C1 segment of cervical spinal cord (tissue), 14 donors: ENCODE measurements at regions not wholly inside any gene's neighbourhood (a gene's known extent, or its start where the extent isn't known, plus 50 kb on each side); places are given as distances from the start of the nearest gene placed in this dataset.

Source experiments
- DNase-seq, 14 donors: peaks; one replicate each; lab custom pipeline; 2025; lab: John Stamatoyannopoulos, UW

DNA sequence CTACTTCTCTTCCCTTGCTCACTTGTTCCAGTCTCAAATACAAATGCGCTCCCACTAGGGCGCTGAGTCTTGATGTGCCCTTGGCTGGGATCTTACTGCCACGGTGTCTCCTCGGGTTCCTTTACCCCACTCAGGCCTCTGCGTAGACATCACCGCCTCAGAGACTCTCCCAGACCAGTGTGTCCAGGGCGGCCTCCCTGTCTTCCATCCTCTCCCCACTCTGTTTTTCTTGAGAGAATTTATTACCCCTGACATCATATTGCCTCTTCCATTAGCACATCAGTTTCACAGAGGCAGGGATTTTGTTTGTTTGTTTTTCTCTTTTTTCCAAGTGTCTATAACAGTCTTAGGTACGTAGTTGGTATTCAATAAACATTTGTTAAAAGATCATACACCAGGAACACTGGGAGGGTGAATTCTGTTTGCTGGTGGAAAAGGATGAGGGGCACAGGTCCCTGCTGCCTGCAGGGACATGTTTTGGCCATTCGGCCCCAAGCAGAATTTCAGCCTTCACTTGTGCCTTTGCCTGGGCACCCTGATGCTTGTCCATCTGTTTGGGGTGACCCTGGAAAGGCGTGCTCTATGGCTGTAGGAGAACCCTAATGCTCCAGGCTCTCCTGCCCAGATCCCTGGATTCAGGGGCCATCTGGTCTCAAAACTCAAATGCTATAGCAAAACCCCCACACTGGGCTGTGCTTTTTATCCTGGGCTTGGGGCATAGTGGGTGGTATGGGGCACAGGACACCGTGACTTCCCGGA is 55.0 kb downstream of the RPL37A start:
- DNase-seq, result peak in 1 of 14 donors; percentile 71

DNA sequence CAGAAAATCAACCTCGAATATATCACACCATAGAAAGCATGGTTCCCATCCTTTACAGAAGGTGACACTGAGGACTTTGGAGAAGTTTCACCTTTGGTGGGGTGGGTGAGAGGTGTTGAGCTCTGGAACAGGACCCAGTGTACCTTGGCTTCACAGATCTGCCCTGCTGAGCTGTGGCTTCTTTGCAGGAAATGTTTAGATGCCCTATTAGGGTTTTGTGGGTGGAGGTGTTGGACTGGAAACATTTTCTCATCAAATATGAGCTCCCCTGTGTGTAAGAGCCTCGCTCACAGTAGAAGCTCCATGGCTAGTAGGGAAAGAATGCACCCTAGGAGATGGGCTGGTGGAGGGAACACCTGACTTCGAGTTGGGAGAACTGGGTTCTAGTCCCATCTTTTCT is 55.6 kb downstream of the RPL37A start:
- no peak for DNase-seq

DNA sequence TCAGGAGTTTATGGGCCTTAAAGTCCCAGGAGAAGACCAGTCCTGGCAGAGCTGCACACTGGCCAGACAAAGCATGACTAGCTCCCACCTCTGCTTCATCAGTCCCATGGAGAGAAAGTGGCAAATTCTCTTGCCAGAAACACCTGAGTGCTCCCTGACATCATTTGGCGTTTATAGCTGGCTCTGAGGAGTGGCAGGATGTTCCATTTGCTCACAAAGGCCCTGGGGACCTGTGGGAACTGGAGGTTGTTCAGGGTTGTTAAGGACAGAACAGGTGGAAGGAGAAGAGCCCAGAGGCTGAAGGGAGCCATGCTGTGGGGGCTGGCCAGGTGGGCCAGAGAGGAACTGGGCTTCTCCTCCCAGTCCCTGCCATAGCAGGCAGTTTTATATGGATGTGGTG is 56.1 kb downstream of the RPL37A start:
- peak in 1 of 14 donors; percentile 59 for DNase-seq

DNA sequence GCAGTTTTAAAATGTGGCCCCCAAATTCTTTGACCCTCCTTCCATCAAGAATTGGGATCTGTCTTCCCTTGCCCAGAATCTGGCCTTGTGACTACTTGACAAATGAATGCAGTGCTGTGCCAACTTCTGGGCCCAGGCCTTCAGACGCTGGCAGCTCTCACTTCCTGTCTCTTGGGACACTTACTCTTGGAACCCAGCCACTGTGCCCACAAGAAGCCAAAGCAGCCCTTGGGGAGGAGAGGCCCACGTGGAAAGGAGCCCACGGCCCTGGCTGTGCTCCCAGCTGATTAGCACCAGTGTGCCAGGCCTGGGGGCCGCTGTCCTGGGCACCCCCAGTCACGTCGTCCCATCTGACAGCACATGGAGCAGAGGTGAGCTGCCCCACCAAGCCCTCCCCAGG is 56.6 kb downstream of the RPL37A start:
- peak in 12 of 14 donors; percentile 4 to 78 (median 58) for DNase-seq

DNA sequence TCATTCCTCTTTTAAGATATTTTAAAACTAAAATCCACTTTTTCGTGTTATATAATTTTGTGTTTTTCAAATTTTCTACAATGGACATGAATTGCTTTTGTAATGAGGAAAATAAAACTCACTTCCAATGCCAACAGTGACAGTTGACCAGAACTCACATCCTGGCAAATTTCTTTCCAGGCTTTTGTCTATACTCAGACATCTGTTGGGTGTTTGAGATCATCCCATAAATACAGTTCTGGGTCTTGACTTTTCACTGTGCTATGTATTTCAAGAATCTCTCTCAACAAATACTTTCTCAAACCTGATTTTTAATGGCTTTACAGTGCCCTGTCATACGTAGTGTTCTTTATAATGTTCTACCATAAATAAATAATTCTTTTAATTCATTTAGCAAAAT is 57.6 kb downstream of the RPL37A start:
- DNase-seq, result no peak

DNA sequence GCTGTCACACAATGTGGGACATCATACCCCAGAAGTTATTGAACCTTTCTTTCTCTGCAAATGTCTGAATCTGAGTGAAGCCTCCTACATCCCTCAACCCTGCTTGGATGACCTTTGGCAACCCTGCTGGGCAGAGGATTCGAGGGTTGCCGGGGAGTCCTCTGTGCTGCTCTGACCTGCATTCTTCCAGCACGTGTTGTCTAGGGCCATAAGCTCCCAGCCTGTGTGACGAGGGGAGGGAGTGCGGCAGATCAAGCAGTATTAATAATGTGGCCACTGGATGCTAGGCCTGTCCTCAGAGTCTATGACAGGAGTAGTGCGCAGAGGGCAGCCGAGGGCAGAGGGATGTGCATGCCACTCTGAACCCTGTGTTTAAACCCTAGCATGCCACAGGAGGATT is 58.8 kb downstream of the RPL37A start:
- peak in 1 of 14 donors; percentile 1 for DNase-seq

DNA sequence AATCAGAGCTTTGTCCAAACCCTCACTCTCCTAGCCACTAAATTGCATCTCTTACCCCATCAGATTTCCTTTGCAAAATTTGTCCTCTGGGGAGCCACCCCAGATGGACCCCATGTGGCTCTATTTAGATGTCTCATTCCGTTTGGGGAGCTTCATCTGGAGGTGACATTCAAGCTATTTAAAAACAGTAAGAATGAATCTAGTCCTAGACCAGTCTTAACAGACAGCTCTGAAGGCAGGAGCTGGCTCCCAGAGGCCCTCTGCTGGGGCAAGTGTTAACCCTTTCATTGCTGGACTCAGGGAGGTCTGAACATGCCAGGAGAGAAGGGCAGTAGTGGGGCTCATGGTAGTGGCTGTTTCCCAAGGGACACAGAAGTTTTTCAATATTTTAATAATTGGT is 59.2 kb downstream of the RPL37A start:
- DNase-seq, result no peak

DNA sequence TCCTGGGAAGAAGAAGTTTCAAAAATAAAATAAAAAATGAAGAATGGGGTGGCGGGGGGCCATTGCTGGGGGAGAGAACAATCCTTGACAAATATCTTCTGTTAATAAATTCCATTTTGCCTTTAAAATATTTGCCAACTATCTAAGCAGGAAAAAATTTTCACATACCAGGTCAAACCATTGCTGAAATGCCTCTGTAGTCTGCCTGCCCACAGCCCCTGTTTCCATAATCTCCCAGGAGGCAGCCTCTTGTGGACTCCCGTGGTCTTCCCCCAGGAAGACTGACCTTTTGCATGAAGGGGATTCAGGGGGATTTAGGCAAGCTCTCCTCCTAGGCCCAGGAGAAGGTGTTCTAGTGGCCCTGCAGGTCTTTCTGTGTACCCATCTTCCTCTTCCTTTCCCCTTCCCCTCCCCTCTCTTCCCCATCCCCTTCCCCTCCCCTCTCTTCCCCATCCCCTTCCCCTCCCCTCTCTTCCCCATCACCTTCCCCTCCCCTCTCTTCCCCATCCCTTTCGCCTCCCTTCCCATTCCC is 61.0 kb downstream of the RPL37A start:
- DNase-seq, result no peak

DNA sequence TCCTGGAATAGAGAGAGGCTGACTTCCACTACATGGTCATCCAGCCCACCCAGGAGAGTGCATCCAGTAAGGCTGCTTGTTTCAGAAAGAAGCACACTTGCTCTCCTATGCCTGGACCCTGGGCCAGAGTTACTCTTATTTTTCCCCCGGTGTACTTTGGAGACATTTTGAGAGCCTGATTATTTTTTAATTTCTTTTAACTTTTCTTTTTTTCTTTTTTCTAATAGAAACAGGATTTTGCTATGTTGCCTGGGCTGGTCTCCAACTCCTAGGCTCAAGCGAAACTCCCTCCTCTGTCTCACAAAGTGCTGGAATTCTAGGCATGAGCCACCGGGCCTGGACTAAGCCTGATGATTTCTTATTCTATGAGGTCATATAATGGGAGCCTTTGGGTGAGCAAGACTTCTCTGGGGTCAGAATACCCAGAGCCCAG is 62.2 kb downstream of the RPL37A start:
- DNase-seq, result no peak

DNA sequence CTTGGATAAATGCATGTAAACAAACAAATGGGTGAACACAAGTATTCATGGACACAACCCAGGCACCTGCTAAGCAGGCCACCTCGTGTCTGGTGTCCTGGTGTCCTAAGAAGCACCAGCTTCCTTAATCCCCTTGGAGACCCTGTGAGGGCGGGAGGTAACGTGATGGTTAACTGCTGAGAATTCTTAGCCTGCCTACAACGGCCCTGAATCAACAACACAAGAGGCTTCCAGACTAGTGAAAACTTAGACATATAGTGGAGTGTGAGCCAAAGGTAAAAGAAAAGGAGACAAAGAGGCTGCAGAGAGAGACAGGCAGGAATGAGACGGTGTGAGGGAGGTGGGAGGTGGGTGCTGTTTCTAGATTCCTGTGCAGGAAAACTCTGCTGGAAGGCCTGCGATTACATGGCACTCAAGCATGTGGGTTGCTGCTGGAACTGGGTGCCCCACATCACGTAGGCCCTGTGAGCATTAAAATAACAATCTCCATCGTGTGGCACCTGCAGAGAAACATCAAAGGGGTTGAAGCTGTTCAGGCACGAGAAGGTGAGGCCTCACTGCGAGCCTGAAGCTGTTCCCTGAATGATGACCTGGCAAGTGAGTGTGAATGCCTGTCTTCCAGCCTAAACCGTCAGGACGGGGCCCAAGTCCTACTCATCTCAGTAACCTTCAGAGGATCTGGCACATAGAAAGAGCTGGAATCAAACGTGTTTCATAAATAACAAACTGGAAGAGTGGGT is 64.2 kb downstream of the RPL37A start:
- no peak for DNase-seq

DNA sequence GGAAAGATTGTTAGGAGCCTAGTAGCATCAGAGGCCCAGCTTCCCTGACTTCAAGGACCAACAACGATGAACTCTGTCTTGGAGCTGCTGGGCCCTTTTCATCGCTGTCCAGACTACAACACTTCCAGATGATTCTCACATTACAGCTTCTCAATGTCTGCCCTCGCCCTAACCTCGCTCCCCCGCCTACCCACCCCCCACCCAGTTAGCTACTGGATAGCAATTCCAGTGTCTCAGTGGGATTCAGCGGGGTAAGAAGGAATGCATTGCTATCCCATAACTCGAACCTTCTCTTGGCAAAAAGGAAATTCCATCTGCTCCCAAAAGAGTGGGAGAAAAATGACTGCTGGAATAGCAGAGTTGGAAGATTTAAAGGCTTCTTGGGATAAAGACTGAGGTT is 65.0 kb downstream of the RPL37A start:
- DNase-seq, result no peak

DNA sequence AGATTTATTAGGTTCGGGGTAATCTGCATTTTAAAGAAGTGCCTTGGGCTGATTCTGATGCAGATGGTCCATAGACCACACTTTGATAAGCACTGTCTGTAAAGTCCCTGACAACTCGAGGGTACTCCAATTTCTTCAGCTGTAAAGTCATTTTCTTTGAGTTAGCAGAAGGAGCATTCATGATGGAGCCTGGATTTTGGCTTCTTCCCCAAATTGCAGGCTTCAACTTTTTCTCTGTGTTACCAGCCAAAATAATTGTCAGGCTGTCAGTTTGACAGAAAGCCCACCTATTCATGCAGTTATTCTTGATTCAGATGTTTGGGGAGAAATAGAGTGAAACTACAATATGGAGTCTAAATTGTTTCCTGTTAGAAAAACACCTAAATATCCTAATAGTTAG is 66.0 kb downstream of the RPL37A start:
- DNase-seq, result no peak

DNA sequence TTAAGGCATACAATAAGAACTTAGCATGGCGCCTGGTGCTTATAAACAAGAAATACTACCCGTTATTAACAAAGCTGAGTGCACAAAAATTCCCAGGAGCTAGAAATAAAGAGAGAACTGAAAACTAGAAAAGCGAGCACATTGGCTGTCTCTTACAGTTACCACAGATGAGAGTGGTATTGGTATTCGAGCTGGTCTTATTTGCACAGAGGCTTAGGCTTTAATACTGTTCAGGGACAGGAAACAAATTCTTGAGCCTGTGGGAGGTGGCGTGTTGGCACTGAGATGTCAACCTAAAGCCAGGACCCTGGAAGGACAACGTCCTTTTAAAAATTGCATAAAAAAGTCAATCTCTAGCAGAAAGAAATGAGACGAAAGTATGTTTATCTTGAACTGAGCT is 67.3 kb upstream of the IGFBP2 start:
- no peak for DNase-seq

DNA sequence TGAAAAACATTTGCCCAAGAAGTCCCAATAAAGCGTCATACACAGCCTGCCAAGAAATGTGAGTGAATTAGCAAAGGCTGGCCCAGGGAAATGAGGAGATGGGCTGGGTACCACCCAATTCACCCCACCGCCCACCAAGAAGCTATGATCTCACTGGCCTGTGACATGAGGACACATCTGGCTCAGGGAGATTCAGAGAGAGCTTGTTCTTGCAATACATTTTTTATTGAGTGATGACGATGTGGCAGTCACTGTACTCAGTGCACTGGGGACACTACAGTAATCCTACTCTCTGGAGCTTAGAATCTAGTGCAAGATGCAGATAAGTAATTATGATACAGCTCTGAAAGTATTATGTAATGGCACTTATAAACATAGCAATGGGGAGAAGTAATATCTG is 64.6 kb upstream of the IGFBP2 start:
- DNase-seq, result no peak

DNA sequence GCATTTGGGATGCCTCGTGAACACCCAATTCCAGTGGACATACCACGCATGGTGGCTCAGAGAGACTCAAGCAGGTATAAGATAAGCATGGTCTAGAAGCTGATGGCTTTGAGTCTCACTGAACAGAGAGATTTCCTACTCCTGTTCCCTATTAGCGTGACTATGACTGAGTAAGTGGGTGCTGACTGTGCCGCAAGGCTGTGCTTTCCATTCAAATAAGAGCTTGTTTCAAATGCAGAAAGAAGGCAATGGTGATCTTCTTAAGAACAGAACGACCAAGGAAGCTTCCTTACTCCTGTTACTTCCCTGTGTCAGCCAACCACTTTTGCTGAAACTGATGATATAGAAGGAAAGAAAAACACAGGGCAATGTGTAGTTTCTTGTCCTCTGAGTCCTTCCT is 63.5 kb upstream of the IGFBP2 start:
- DNase-seq, result no peak

DNA sequence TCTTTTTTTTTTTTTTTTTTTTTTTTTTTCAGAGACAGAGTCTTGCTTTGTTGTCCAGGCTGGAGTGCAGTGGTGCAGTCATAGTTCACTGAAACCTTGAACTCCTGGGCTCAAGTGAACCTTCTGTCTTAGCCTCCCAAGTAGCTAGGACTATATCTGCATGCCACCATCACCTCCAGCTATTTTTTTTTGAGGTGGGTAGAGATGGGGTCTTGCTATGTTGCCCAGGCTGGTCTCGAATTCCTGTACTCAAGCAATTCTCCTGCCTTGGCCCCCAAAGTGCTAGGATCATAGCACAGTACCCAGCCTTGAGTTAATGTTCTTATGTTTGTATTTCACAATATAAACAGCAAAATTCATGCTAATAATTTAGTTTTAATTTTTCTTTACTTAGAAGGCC is 62.9 kb upstream of the IGFBP2 start:
- DNase-seq, result no peak

DNA sequence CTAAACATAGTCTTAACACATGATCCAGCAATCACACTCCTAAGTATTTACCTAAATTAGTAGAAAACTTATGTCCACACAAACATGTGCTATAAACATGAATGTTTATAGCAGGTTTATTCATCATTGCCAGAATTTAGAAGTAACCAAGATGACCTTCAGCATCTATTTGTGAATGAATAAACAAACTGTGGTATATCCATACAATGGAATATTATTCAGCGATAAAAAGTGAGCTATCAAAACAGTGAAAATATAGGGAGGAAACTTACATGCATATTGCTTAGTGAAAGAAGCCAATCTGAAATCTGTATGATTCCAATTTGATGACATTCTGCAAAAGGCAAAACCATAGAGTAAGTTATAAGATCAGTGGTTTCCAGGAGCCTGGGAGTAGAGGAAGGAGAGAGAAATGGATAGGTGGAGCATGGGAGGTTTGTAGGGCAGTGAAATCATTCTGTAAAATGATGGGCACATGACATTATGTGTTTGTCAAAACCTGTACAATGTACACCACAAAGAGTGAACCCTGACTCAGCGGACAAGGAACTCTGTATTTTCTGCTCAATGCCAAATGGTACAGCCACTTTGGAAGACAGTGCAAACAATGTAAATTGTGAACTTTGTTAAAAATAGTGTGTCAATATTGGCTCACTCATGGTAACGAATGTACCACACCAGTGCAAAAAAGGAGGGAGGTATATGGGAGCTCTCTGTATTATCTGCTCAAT is 61.9 kb upstream of the IGFBP2 start:
- no peak for DNase-seq

DNA sequence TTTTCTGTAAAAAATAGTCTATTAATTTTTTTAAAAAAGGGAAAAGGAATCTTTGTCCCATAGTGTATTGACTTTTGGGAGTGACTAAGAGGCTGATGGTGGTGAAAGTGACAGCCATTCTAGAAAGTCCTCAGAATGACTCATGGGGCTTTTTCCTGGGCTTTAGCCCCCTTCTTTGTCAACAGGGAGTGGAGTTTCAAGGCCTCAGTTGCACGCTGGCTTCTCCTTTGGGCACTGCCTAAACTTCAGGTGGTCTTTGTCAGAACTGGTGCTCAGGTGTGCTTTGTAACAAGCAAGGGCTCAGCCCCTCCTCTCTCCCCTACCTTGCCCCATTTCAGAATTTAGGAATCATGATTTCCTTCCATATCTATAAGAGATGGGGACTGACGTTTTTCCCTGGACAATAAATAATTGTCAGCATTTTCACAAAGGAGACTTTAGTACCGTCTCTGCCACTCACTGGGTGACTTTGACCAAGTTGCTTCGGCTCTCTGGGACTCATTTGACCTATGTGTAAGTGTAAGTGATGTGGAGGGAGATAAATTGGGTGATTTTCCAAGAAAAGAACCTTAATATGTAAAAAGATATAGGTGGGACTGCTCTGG is 61.2 kb upstream of the IGFBP2 start:
- DNase-seq, result no peak

DNA sequence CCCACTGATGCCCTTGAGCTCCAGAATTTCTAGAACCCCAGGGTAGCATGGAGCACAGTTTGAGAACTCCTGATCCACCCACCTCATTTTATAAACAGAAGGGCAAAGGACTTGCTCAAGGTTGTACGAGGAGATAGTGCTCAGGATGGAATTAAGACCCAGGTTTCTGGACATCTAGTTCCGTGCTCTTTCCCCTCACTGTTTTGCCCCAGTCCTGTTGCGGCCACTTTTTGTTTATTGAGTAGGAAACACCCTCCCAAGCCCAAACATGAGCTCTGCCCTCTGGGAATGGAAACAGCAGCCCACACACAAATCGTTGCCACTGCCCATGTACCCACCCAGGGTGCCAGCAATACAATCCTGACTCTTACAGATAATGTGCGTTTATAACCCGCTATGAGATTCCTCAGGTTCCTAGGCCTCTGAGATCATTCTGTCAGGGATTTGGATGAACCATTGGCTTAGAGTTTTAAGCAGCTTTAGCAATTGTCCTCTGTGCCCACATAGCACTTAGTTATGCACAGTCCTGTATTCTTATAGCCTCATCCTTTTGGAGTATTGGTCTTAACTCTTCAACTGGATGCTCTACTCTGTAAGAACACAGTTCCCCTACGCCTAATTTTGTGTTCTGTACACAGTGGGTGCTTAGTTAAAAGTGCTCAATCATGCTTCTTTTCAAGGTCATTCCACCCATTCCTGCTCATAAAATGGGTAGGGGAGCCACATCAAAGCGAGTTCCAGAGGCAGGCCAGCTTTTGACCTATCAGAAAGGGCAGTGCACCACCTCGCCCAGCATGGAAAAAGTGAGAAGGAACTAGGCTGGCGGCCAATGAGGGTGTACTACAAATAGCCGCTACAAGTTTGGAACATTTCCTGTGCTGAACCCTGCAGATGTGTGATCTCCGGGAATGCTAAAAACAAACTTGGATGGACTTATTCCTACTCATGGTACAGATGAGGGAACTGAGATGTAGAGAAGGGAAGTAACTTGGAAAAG is 60.3 kb upstream of the IGFBP2 start:
- no peak for DNase-seq

DNA sequence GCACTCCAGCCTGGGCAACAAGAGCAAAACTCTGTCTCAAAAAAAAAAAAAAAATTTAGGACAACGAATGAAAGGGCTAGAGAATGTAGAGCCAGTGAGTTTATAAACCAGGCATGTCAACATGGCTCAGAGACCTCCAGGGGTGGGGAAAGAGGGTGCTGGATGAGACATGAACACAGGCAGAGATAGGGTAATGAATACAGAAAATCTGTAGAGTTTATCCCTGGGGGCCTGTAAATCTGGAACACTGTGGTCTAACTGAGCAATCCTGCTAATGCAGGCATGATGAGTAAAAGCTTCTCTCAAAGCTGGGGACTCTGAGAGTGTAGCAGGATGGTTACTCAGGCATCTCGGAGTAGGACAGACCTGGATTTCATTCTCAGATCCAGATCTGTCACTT is 59.2 kb upstream of the IGFBP2 start:
- DNase-seq, result no peak

DNA sequence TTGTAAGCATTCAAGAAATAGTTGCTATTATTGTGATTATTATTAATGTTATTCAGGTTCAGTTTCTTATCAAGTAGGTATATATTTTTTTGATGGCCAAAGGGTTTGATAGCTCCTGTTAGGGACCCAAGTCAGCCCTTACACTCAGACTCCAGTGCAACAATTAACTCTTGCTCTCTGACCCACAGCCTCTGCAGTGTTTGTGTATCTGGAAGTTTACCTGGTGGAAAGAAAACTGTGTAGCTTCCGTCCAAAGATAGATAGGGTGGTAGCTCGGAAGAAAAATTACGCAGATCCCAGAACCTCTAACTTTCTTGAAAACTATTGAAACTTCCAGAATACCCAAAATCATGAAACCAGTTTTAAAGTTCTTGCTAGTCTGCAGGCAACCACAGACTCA is 58.6 kb upstream of the IGFBP2 start:
- DNase-seq, result no peak
